Ishikawa (cell line): ENCODE measurements at regions not wholly inside any gene's neighbourhood (a gene's known extent, or its start where the extent isn't known, plus 50 kb on each side); places are given as distances from the start of the nearest gene placed in this dataset.

Source experiments
- CEBPB ChIP-seq: IDR thresholded peaks from 2 replicates; pipeline ENCODE4 v1.6.1; 2012
- CREB1 ChIP-seq: IDR thresholded peaks from 2 replicates; pipeline ENCODE4 v1.6.1; 2012; ENCODE audit warnings: low read depth
- EGR1 ChIP-seq: IDR thresholded peaks from 2 replicates; pipeline ENCODE4 v1.6.1; 2012
- EP300 ChIP-seq: IDR thresholded peaks from 2 replicates; pipeline ENCODE4 v1.6.1; 2012; ENCODE audit warnings: borderline replicate concordance
- FOXM1 ChIP-seq: IDR thresholded peaks from 2 replicates; pipeline ENCODE4 v1.6.1; 2012; ENCODE audit warnings: low read depth, borderline replicate concordance
- MAX ChIP-seq: IDR thresholded peaks from 2 replicates; pipeline ENCODE4 v1.6.1; 2012
- NFIC ChIP-seq: IDR thresholded peaks from 2 replicates; pipeline ENCODE4 v1.6.1; 2012
- RAD21 ChIP-seq: IDR thresholded peaks from 2 replicates; pipeline ENCODE4 v1.6.1; 2012; ENCODE audit warnings: low read depth
- REST ChIP-seq: IDR thresholded peaks from 2 replicates; pipeline ENCODE4 v1.6.1; 2012; ENCODE audit warnings: low read depth, mild to moderate bottlenecking
- TAF1 ChIP-seq: IDR thresholded peaks from 2 replicates; pipeline ENCODE4 v1.6.1; 2012; ENCODE audit warnings: low read depth, mild to moderate bottlenecking
- TCF12 ChIP-seq: IDR thresholded peaks from 2 replicates; pipeline ENCODE4 v1.6.1; 2012; ENCODE audit warnings: low read depth
- TEAD4 ChIP-seq: IDR thresholded peaks from 2 replicates; pipeline ENCODE4 v1.6.1; 2012
- USF1 ChIP-seq: IDR thresholded peaks from 2 replicates; pipeline ENCODE4 v1.6.1; 2012
- YY1 ChIP-seq: IDR thresholded peaks from 2 replicates; pipeline ENCODE4 v1.6.1; 2012; ENCODE audit warnings: low read depth
- ZBTB7A ChIP-seq: IDR thresholded peaks from 2 replicates; pipeline ENCODE4 v1.6.1; 2012; ENCODE audit warnings: low read depth

- TF ChIP-seq TEAD4 (no peak), RAD21 (no peak), EP300 (no peak), REST (no peak), TAF1 (no peak), FOXM1 (no peak), TCF12 (no peak), CREB1 (no peak), MAX (no peak), YY1 (no peak), ZBTB7A (no peak), NFIC (no peak), CEBPB (no peak), EGR1 (no peak), USF1 (no peak)
Observed at GRCh38 chr13:90723381-90723780, 624.1 kb upstream of the MIR17HG start.

GRCh38 chr13:90726375-90726774, 621.1 kb upstream of the MIR17HG start:
- TF ChIP-seq MAX (no peak), ZBTB7A (no peak), EP300 (no peak), CREB1 (no peak), CEBPB (no peak), RAD21 (no peak), TAF1 (no peak), TCF12 (no peak), REST (no peak), USF1 (no peak), FOXM1 (no peak)

GRCh38 chr13:90732049-90732448, 615.4 kb upstream of the MIR17HG start:
- TF ChIP-seq TCF12: no peak
- no peak for TF ChIP-seq REST
- no peak for TF ChIP-seq NFIC
- peak; percentile 51; the same call in 1 of the 2 replicates for TF ChIP-seq CEBPB
- TF ChIP-seq USF1: no peak
- TF ChIP-seq FOXM1: no peak
- no peak for TF ChIP-seq MAX
- no peak for TF ChIP-seq EP300
- no peak for TF ChIP-seq YY1
- TF ChIP-seq TAF1: no peak
- TF ChIP-seq ZBTB7A: no peak
- peak; percentile 29; the same call in 1 of the 2 replicates for TF ChIP-seq RAD21
- TF ChIP-seq EGR1: no peak

- TF ChIP-seq YY1 (no peak), TAF1 (no peak), TCF12 (no peak), REST (no peak), CREB1 (no peak), MAX (no peak), FOXM1 (no peak), EGR1 (no peak), NFIC (no peak), EP300 (no peak)
Observed at GRCh38 chr13:90738881-90739280, 608.6 kb upstream of the MIR17HG start.
